GM18870 (cell line): ENCODE measurements at regions not wholly inside any gene's neighbourhood (a gene's known extent, or its start where the extent isn't known, plus 50 kb on each side); places are given as distances from the start of the nearest gene placed in this dataset.
"Not testable (repeated sequence)": the region's sequence is repeated elsewhere in the genome, so short reads cannot be mapped to it uniquely, and the experiment has no call there.

Source experiments
- ATAC-seq: cut with Tn5 transposase; IDR thresholded peaks from one replicate; pipeline ENCODE4 v1.9.1; 2021; ENCODE audit warnings: moderate library complexity; ENCODE audit not compliant: unreplicated experiment

DNA sequence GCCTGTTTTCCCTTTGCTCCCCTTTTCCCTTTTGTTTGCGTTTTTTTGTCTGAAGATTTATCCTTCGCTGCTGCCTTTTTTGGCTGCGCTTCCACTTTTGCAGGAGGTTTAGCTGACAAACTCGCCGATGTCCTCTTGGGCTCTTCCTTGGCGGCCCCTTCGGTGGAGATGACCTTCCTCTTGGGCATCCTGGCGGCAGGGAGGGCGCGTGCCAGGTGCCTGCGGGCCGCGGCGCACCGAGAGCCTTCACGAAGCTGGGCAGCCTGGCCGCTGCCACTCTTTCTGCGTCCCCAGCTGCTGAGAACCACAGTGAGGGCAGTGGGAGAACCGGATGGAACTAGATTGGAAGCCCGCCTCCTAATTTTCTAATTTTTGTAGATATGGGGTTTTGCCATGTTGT lies 197.1 kb upstream of the C2CD4B start:
- ATAC-seq, result no peak

DNA sequence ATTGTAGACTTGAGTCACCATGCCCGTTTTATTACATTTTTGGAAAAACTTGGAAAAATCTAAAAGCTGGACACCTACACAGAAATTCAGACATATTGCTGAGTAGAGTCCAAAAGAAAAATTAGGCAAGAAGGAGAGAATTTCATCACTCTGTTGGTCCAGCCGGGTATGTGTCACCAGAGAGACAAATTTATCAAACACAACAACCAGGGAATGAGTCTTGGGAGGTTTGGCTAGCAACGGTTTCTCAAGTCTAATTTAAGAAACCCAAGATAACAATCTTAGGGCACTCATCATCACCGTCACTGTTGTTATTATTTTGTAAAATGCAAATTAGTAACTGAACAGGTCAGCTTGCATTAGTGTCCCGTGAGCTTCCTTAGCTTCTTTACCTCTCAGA lies 197.5 kb upstream of the C2CD4B start:
- no peak for ATAC-seq

DNA sequence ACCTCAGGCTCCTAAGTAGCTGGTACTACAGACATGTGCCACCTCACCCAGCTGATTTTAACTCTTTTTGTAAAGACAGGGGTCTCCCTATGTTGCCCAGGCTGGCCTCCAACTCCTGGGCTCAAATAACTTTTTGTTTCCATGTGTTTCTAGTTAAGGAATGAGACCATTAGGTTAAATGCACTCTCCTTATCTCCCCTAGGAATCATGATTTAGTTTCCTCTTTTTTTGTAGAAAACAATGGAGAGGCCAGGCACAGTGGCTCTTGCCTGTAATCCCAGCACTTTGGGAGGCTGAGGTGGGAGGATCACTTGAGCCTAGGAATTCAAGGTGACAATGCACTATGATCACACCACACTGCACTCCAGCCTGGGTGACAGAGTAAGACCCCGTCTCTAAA lies 198.8 kb upstream of the C2CD4B start:
- no peak for ATAC-seq

DNA sequence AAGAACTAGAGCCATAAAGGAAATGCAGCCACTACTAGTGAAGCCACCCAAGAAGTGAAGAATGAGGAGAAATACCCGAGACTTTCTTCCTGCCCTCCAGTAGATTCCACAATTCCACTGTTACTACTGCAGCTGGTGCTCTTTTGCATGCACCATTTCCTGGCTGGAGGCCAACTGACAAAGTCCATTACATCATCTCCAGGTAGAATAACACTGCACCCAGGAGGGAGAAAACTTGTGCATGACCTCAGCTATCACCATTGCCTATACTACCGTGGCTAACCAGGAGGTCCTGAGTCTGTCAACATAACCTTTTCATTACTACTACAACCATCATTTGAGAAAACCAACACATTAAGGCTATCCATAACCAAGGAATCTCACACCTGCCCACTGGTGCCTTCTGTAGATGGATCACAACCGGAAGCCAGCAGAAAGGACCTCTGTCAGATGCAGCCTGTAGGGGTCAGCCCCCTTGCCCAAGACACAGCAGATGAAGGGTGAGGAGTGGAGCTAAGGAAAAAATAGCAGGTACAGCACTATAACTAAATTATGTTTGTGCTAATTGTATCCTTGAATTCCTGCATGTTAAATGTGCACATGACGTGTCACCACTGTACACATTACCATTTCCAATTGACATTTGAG lies 200.8 kb upstream of the C2CD4B start:
- ATAC-seq, result no peak

DNA sequence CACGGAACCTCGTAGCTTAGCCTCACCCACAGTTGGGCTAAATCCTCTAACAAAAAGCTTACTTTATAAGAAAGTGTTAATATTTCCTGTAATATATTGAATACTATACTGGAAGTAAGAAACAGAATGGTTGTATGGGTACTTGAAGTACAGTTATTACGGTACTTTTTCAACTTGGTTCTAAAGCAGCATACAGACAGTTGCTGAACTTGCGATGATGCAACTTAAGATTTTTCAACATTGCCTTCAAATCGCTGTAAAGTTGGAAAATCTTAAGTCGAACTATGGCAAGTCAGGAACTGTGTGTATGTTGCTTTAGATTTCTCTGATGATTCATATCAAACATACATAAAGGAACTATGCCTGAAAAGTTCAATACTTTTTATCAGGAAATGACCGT lies 204.4 kb upstream of the C2CD4B start:
- ATAC-seq, result no peak

DNA sequence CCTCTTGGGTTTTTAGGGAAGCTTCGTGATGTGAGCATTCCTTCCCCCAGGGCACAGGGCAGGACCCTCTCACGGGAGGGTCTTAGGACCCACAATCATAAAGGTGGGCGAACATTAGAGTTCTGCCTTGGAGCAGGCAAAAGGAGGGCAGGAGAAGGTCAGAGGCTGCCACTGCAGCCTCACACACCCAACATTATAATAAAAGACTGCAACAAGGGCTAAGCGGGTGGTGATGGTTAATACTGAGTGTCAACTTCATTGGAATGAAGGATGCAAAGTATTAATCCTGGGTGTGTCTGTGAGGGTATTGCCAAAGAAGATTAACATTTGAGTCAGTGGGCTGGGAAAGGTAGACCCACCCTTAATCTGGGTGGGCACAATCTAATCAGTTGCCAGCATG lies 206.6 kb upstream of the C2CD4B start:
- ATAC-seq, result not testable (repeated sequence)

DNA sequence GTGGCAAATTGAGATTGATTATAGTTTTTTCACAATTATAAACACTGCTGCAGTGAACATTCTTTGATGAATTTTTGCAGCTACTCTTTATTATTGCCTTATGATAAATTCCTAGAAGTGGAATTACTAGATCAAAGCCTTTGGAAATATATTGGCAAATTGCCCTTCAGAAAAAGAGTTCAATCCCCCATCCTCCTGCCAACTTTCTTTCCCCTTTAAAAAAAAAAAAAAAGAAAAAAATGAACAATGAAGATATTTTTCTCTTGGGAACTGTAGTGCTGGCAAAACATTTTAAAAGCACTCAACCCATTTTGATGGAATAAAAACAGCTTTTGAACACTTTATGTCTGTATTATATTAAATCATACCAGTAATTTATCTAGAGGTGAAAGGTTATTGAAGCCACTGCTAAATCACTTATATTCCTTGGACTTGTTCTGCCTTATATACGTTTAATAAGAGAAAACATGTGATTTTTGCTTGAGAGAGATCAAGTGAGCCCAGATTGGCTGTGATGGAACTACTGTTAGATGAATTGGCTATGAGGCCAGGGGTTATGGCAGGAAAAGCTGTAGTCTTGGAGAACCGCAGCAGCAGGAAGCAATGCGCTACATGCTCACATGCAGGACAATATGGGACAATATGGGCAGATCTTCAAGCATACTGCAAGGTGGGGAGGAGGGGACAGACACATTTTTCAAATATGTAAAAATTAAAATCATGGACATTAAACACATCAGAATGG lies 212.8 kb upstream of the C2CD4B start:
- ATAC-seq, result no peak

DNA sequence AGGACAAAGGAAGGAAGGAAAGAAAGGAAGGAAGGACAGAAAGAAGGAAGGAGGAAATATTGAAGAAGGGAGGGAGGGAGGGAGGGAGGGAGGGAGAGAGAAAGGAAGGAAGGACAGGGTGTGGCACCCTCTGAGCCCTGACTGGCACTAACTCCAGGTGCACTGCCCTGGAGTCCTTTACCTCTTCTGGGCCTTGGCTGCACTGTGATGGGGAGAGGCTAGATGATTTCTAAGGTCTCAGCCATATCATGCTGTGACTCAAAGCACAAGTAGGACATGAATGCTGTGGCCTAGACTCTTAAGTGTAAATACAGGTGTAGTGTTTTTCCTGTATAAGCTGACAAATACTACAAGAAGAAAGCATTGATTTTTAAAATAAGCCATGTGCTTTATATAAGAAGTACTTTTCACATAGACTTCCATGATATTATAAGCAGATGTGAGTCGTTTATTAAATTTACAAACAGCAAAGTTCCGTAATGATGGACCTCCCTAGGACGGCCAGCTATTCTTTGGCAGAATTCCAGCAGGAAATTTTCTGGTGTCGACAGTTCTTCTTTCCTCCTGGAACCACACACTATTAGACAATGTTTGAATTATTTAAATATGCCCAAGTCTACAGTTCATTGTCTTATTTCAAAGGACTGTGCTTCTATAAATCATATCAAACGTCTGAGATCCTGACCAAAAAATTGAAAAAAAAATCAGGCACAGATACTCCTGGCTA lies 213.8 kb upstream of the C2CD4B start:
- ATAC-seq, result no peak

DNA sequence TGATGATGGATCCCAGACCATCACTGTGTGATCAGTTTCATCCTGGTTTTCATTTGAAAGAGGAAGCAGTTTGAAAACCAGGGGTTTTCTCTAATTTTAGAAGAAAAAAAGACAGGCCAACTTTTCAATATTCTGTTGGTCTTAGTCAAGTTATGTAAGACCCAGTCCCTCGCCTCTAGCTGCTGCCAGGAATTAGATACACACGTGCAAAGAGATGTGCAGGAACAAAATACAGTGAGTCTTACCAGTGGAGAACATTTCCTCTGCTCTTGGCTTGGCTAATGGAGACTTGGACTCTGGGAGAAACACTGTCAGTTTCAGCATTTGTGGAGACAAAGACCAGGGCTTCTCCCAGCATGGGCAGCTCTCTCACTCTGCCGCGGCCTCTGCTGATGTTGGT lies 214.9 kb upstream of the C2CD4B start:
- no peak for ATAC-seq

DNA sequence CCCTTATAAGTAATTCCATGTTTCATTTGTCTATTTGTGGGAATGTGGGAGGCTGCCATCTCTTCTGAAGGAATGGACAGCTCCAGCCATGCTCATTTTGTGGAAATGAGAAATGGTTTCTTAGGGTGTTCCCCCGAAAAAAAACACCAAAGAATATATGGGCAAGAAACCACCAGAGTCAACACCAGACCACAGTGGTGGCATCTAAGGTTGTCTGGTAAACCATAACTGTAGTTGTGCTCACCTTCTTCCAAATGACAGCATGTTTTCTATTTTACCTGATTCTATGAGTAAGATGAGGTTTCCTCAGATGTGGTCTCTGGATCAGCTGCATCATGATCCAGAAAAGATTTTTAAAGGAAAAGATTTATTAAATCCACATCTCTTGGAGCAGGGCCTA lies 217.0 kb upstream of the C2CD4B start:
- ATAC-seq, result no peak

DNA sequence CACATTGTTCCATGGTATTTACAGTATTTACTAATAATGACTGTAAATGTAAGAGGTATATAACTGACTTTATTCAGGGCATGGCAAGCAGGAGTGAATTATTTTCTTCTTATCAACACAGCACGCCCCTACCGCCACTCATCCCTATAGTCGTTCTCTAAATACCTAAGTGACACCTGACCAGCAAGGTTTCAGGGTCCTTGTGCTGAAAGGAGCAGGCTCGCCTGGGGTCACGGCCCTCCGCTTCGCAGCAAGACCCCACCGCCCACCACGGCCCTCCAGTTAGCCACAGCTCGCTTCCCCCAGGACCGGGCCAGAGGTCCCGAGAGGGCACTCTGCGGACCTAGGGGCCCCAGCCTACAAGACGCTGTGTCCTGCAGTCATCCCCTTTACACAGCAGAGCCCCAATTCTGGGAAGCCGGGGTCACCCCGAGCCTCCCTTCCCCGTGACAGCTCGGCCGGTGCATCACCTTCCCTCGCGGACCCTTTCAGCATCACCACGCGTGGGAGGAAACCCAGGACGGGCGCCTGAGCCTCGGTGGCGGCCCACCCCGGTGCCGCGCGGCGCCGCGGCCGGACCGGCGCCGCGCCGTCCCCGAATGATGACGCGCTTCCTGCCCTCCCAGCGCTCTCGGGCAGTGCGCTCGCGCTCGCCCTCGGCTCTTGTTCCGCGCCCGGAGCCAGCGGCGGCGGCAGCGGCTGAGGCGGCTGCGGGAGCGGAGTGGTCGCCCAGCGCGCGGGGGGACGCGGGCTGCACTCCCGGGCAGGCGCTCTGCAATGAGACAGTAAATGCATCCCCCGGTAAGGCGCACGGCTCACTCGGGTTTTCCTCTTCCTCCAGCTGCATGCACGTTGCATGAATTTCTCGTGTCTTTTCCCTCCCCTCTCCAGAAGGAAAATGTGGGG lies 225.1 kb upstream of the C2CD4B start, which contains the start of gene TLN2:
TLN2 (plus strand) TSS at position 666 of the 906 bp plus-strand sequence.
- peak; percentile 59 for ATAC-seq

DNA sequence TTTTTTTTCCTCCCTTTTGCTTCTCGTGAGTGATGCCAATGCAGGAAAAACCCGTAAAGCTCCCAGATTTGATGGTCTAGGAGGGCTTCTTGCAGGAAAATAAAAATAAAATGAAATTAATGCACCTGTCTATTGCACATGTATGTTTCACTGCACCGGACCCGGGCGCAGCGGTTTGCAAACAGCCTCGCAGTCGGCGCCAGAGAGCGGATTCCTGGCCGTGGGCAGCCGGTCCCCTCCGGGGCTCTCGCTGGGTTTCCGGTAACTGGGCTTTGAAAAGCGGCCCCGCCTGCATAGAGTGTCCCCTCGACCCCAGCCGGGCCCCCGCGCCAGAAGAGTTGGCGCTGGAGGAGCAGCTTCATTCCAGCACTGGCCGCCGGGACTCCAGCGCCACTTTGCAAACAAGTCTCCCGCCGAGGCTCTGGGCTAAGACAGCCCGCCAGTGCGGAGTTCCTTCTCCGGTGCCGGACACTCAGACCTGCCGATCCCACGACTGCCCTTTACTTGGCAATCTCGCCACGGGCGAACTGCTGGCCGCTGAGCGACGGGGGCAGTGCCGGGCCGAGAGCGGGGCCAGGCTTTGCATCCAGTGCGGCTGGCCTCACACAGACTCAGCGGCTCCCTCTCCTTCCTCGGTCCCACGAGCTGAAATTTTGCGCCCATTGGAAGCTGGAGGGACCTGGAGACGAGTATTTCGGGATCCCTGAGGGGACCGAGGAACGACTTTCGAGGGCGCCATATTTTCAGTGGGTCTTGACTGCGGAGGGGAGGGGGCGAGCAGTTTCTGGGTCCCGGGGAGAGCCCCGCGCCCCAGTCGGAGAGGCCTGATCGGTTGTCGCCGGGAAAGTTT lies 225.9 kb upstream of the C2CD4B start:
- ATAC-seq, result no peak

DNA sequence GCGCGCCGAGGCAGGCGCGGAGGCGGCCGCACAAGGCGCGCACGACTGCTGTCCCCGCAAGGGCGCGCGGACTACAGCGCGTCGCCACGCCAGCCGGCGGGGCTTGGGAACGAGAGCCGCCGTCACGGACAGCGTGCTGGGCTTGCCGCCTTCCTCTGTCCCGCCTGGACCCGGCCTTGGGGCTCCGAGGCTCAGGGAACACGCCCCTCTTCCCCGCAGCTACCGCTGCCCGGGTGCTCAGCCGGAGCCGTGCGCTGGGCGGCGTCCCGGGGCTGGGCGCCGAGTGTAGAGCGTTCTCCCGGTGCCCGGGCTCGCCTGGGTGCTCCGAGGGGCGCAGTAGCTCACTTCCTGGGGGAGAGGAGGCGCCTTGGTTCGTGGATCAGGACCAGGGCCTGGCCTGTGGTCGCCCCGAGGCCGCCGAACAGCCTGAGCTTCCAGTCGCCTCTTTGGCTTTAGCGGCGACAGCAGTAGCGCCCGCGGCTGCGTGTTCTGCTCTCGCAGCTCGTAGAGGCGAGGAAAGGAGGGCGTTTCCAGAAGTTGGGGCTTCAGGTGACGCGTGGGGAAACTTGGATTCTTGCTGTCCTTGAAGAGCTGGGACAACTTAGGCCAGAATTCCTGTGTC lies 226.7 kb upstream of the C2CD4B start:
- ATAC-seq, result no peak

DNA sequence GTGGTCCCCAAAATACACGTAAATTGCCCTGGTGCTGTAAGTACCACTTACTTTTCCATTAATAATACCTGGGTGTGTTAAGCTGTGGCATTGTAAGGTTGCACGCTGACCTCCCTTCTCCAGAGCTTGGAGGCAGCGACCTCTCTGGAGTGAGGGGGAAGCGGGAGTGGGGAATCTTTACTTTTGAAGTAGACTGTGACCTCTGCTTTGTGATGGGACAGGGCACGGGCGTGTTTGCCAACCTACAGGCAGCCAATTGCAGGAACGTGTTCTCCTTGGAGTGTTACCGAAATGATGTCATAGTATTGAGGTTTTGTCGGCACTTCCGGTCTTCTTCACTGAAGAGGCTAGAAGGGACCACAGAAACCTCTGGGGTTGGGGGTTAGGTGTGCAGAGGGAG lies 227.3 kb upstream of the C2CD4B start:
- ATAC-seq, result no peak

DNA sequence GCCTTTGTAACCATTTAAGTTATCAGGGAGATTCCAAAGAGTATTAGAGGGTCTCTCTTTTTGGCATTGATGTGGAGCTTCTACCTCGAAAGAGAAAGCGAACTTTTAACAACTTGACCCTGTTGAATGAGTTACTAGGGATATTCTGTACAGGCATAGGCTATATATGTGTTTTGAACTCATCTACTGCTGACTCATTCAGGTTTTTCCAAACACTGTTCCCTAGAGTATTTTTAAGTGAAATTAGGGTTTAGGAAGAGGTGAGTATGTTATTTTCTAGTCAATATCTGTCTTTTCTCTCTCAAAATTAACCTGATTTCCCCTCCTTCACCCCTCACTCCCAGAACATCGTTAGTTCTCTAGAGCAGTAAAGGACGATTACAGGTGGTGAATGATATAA lies 228.1 kb upstream of the C2CD4B start:
- no peak for ATAC-seq

DNA sequence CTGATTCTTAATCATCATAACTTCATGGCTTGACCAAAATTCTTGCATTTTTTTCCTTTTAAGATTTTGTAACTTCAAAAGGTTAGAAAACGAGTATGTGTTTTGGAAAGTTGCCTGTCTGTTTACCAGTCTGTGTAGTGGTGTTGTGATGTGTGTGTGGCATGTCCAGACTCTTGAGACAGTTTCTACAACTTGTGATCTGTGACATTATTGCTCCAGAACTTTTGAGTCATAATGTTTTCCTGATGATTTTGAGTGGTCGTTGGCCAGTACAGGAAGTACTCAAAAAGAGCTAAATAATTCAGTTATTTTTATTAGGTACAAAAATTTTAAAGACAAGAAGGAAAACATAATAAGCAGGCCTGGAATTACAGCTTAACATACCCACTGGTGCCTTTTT lies 229.0 kb upstream of the C2CD4B start:
- no peak for ATAC-seq

DNA sequence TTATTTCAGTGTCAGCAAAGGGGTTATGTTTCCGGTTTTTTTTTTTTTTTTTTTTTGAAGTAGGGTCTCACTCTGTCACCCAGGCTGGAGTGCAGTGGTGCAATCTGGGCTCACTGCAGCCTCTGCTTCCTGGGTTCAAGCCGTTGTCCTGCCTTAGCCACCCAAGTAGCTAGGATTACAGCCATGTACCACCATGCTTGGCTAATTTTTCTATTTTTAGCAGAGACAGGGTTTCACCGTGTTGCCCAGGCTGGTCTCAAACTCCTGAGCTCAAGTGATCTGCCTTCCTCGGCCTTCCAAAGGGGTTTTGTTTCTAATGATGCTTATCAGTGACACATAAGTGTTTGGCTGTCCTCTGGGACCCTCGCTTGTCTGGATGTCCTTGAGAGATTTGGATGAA lies 235.7 kb upstream of the C2CD4B start:
- ATAC-seq, result no peak

DNA sequence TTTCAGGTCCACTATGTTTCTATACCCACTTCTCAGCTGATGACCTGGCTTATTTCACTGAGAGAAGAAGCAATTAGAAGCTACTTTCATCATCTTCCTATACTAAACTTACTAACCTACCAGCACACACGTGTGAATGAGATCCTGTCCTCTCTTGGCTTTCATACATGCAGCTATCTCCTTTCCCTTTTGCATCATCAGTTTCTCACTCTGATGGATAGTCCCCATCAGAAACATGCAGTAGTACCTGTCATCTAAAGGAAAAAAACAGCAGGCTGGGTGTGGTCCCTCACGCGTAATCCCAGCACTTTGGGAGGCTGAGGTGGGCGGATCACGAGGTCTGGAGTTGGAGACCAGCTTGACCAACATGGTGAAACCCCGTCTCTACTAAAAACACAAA lies 237.6 kb upstream of the C2CD4B start:
- no peak for ATAC-seq

DNA sequence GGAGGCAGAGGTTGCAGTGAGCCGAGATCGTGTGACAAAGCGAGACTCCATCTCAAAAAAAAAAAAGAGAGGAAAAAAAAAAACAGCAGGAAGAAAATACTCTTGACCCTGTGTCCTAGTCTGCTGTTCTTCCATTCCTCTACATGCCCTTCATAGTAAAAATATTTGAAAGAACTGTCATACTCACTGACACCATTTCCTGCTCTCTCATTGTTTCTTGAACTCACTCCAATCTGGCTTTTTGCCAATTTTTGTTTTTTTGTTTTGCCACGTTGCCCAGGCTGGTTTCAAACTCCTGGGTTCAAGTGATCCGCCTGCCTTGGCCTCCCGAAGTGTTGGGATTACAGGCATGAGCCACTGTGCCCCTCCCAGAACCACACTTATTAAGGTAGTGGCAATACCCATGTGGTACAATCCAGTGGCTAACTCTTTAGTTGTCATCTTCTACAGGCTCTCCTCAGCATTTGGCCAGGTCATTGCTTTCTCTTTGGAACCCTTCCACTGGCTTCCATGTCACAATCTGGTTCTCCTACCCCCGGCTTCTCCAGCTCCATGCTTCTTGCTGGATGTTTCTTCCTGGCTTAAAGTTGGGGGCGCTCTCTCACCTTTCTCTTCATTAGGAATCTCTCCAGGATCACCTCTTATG lies 238.2 kb upstream of the C2CD4B start:
- no peak for ATAC-seq
